Stimulated activated naive CD8-positive, alpha-beta T cell treated with anti-CD3 and anti-CD28 coated beads, Interleukin-15, Interleukin-2, amounts not matched to agents 100 ng/mL and 50 ng/mL, for 24 hours (primary cell): ENCODE measurements at regions not wholly inside any gene's neighbourhood (a gene's known extent, or its start where the extent isn't known, plus 50 kb on each side); places are given as distances from the start of the nearest gene placed in this dataset.

Source experiments
- H3K27ac Mint-ChIP-seq: one replicate; pipeline ENCODE4 v1.8.0; 2021; ENCODE audit warnings: mild to moderate bottlenecking, mixed read lengths
- H3K27me3 Mint-ChIP-seq: one replicate; pipeline ENCODE4 v1.8.0; 2021; ENCODE audit warnings: mixed read lengths
- H3K36me3 Mint-ChIP-seq: one replicate; pipeline ENCODE4 v1.8.0; 2021; ENCODE audit warnings: low read depth, mixed read lengths
- H3K4me1 Mint-ChIP-seq: one replicate; pipeline ENCODE4 v1.8.0; 2021; ENCODE audit warnings: low read depth, mixed read lengths
- H3K4me3 Mint-ChIP-seq: one replicate; pipeline ENCODE4 v1.8.0; 2021; ENCODE audit warnings: mild to moderate bottlenecking, mixed read lengths
- H3K9me3 Mint-ChIP-seq: one replicate; pipeline ENCODE4 v1.8.0; 2021; ENCODE audit warnings: mixed read lengths

GRCh38 chr5:133794771-133795415 is 173.5 kb downstream of the C5orf15 start:
- Mint-ChIP-seq H3K9me3 (no peaks in the 10 kb centered on the region), H3K36me3 (no peaks in the 10 kb centered on the region), H3K27ac (no peak overlapping the region), H3K4me1 (no peaks in the 10 kb centered on the region), H3K27me3 (no peaks in the 10 kb centered on the region), H3K4me3 (no peak overlapping the region)

DNA sequence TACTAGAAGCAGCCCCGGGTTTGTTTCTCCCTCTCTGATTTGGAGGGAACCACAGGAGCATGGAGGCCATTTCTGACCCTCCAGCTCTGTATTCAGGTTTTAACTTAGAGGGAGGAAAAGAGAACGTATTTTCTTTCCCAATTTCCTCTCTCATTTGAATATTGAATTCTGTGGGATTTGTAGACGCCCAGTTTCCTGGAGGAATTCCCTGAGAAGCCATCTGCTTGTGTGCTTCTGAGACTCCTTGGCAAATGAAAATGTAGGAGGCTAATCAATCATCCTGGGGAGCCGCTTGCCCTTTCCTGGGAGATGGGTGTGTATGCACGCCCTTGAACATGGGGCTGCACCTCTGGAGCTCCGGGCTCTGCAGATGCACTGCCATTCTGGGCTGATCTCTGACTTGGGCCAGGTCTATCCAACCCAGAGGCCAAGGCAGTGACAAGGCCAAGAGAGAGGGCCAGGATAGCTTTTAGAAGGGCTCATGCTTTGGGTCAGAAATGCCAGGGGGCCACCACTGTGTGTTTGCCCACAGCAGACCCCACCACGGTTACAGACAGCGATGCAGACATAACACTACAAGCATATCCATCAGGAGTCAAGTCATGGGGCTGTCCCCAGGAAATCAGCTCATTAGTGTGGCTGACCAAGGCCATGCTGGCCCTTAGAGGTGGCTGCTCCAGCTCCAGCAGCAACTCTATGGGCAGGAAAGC is 174.5 kb downstream of the C5orf15 start:
- no peaks in the 10 kb centered on the region for H3K27me3 Mint-ChIP-seq

GRCh38 chr5:133792655-133793054 is 175.8 kb downstream of the C5orf15 start:
- Mint-ChIP-seq H3K36me3 (no peaks in the 10 kb centered on the region), H3K27me3 (no peaks in the 10 kb centered on the region), H3K4me1 (no peaks in the 10 kb centered on the region), H3K4me3 (no peak overlapping the region), H3K27ac (no peak overlapping the region), H3K9me3 (no peaks in the 10 kb centered on the region)

More for the DNA sequence above, 174.5 kb downstream of the C5orf15 start:
- Mint-ChIP-seq H3K4me3 (no peak overlapping the region), H3K4me1 (no peaks in the 10 kb centered on the region), H3K9me3 (no peaks in the 10 kb centered on the region), H3K36me3 (no peaks in the 10 kb centered on the region), H3K27ac (no peak overlapping the region)

DNA sequence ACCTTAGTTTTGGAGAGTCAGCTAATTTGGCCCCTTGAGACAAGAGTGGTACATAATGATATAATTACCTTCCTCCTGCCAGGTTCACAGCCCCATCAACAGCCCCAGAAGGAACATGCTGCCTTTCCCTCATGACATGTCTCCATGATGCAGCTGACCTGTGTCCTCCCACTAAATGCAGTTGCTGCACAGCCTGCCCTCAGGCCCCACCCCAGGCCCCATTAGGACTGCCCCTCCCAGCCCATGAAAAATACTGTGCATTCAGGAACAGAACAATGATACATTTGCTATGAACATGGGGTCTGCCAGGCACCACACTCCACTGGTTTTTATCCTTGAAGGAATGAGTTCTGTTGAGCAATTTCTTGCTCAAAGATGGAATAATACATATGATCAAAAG is 176.4 kb downstream of the C5orf15 start:
- no peaks in the 10 kb centered on the region for H3K4me1 Mint-ChIP-seq
- no peak overlapping the region for H3K4me3 Mint-ChIP-seq
- no peaks in the 10 kb centered on the region for H3K27me3 Mint-ChIP-seq
- H3K9me3 Mint-ChIP-seq, result no peaks in the 10 kb centered on the region
- H3K27ac Mint-ChIP-seq, result no peak overlapping the region
- no peaks in the 10 kb centered on the region for H3K36me3 Mint-ChIP-seq

- Mint-ChIP-seq H3K27ac (no peak overlapping the region), H3K4me3 (no peak overlapping the region), H3K36me3 (no peaks in the 10 kb centered on the region), H3K4me1 (no peaks in the 10 kb centered on the region), H3K27me3 (no peaks in the 10 kb centered on the region), H3K9me3 (no peaks in the 10 kb centered on the region)
Observed at GRCh38 chr5:133790898-133791297, 177.5 kb downstream of the C5orf15 start.

- H3K4me1 Mint-ChIP-seq, result no peaks in the 10 kb centered on the region
- H3K4me3 Mint-ChIP-seq, result no peak overlapping the region
- no peaks in the 10 kb centered on the region for H3K27me3 Mint-ChIP-seq
- no peaks in the 10 kb centered on the region for H3K9me3 Mint-ChIP-seq
- no peaks in the 10 kb centered on the region for H3K36me3 Mint-ChIP-seq
- no peak overlapping the region for H3K27ac Mint-ChIP-seq
Observed at GRCh38 chr5:133789428-133789827, 177.1 kb upstream of the FSTL4 start.

DNA sequence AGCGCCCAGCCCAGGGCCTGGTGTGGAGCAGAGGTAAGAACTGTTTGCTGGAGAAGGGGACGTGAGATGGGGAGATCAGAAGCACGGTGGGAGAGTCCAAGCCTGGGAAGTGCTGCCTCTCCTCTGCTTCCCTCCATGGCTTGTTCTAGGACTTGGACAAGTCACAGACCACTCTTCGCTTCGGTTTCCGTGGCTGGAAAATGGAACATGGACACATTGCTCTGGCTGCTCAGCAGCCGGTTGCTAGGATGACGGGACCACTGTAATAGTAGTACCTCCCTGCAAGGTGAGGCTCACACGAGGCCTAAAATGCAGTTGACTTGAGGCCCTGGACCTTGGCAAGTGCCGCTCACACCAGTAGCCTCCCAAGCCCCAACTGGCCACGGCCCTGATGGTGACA is 175.8 kb upstream of the FSTL4 start:
- H3K27me3 Mint-ChIP-seq, result no peaks in the 10 kb centered on the region

DNA sequence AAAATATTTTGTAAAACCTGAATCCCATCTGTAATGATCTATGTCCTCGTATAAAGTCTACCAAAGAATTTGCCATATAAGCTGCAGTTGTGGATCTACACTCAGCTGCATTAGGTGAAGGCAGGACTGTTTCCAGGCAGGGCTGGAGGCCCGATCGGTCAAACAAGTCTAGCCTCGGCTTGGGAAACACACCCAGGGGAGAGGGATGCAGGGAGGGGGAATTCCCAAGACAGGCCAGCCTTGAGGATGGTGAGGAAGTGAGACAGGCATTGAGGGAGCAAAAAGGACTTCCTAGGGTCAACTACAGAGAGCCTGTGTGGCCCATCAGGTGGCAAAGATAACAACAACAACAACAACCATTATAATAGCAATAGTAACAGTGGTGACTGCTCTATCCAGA is 174.1 kb upstream of the FSTL4 start:
- Mint-ChIP-seq H3K36me3 (no peaks in the 10 kb centered on the region), H3K27me3 (no peaks in the 10 kb centered on the region), H3K27ac (no peak overlapping the region), H3K4me1 (no peaks in the 10 kb centered on the region), H3K4me3 (no peak overlapping the region), H3K9me3 (no peaks in the 10 kb centered on the region)

More for the DNA sequence above, 175.8 kb upstream of the FSTL4 start:
- Mint-ChIP-seq H3K36me3 (no peaks in the 10 kb centered on the region), H3K4me1 (no peaks in the 10 kb centered on the region), H3K9me3 (no peaks in the 10 kb centered on the region), H3K27ac (no peak overlapping the region), H3K4me3 (no peak overlapping the region)

GRCh38 chr5:133785182-133785581 is 172.8 kb upstream of the FSTL4 start:
- no peaks in the 10 kb centered on the region for H3K4me1 Mint-ChIP-seq
- no peaks in the 10 kb centered on the region for H3K27me3 Mint-ChIP-seq
- H3K9me3 Mint-ChIP-seq, result no peaks in the 10 kb centered on the region
- H3K27ac Mint-ChIP-seq, result no peak overlapping the region
- H3K36me3 Mint-ChIP-seq, result no peaks in the 10 kb centered on the region
- no peak overlapping the region for H3K4me3 Mint-ChIP-seq

DNA sequence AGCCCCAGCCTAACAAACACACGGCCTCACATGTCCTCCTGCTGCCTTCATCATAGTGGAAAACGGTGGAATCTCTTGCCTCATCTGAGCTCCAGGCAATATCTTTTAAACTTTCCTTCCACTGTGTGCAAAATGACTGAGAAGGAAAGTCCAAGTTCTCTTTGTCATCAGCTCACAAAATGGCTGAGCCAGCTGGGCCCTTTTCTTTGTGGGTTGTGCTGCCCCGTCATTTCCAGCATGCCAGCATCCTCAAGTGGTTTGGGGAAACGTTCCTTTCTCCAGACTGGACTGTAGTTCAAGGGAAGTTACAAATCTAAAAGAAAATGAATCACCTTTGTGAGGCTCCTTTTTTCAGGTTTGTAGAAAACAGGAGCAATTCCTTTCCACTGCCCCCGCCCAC is 171.1 kb upstream of the FSTL4 start:
- H3K27ac Mint-ChIP-seq, result no peak overlapping the region
- no peaks in the 10 kb centered on the region for H3K9me3 Mint-ChIP-seq

DNA sequence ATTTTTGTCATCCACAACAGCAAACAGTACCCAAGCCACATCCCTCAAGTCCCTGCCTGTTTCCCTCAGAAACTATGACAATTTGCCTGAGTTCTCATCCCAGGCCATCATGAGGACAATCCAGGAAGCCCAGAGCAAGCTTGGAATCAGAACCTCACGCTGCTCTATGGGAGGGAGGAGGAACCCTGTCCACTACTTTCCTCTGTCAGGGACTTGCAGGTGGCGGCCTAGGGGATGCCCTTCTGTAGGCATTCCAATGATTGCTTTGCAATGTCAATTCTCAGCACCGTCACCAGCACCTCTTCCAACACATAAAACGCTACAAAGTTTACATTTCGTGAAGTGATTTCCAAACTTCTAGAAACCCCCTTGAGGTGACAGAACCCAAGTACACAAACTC is 170.4 kb upstream of the FSTL4 start:
- Mint-ChIP-seq H3K27ac (no peak overlapping the region), H3K4me3 (no peak overlapping the region), H3K27me3 (no peaks in the 10 kb centered on the region), H3K4me1 (no peaks in the 10 kb centered on the region), H3K36me3 (no peaks in the 10 kb centered on the region), H3K9me3 (no peaks in the 10 kb centered on the region)

More for the DNA sequence above, 171.1 kb upstream of the FSTL4 start:
- Mint-ChIP-seq H3K27me3 (no peaks in the 10 kb centered on the region), H3K4me1 (no peaks in the 10 kb centered on the region), H3K36me3 (no peaks in the 10 kb centered on the region), H3K4me3 (no peak overlapping the region)

- Mint-ChIP-seq H3K4me3 (no peak overlapping the region), H3K36me3 (no peaks in the 10 kb centered on the region), H3K9me3 (no peaks in the 10 kb centered on the region), H3K27me3 (no peaks in the 10 kb centered on the region), H3K4me1 (no peaks in the 10 kb centered on the region), H3K27ac (no peak overlapping the region)
Observed at GRCh38 chr5:133781436-133782225, 169.3 kb upstream of the FSTL4 start.

GRCh38 chr5:133780619-133781280 is 168.4 kb upstream of the FSTL4 start:
- no peaks in the 10 kb centered on the region for H3K27me3 Mint-ChIP-seq
- H3K27ac Mint-ChIP-seq, result no peak overlapping the region
- no peaks in the 10 kb centered on the region for H3K9me3 Mint-ChIP-seq
- no peak overlapping the region for H3K4me3 Mint-ChIP-seq
- no peaks in the 10 kb centered on the region for H3K4me1 Mint-ChIP-seq
- H3K36me3 Mint-ChIP-seq, result no peaks in the 10 kb centered on the region

DNA sequence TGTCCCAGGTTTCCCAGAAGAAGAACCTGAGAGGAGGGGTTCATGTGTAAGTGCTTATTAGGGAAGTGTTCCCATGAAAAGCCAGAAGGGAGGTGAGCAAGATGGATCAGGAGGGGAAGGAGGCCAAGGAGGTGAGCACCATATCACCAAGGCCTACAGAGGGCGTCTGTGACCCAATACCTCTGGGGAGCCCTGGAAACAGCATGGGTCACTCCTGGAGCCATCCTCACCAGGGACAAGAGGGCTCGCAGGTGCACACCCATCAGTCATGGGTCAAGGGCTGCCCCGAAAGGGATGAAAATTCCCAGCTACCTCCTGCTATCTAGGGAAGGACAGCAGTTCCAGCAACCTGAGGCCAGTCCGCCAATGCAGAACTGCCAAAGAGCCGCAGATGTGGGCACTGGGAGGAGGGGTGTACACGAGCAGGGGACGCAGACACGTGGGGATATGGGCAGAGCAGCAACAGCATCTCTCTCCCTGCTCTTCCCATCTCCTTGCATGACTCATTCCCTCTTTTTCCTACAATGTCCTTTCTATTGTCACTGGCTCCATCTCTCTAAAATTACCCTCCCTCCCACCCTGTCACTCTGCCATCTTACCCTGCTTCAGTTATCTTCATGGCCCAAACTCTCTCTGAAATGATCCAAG is 167.6 kb upstream of the FSTL4 start:
- H3K4me3 Mint-ChIP-seq, result no peak overlapping the region
- no peak overlapping the region for H3K27ac Mint-ChIP-seq
- H3K4me1 Mint-ChIP-seq, result no peaks in the 10 kb centered on the region
- H3K27me3 Mint-ChIP-seq, result no peaks in the 10 kb centered on the region
- no peaks in the 10 kb centered on the region for H3K36me3 Mint-ChIP-seq
- H3K9me3 Mint-ChIP-seq, result no peaks in the 10 kb centered on the region
